Upper lobe of right lung (tissue), 1 donor: ENCODE measurements at regions not wholly inside any gene's neighbourhood (a gene's known extent, or its start where the extent isn't known, plus 50 kb on each side); places are given as distances from the start of the nearest gene placed in this dataset.
A peak's percentile ranks its signal among the peaks of the same experiment; 100 is the strongest.

Source experiments
- ATAC-seq: fragments of 200-7000 bp; cut with Tn5 transposase; one replicate; pipeline ENCODE4 v1.9.1; 2020; ENCODE audit warnings: mild to moderate bottlenecking, moderate library complexity
- DNase-seq: peaks from one replicate; pipeline ENCODE4 v3.0.0-alpha.2; 2020
- H3K27ac ChIP-seq: fragments of 200-600 bp; one replicate; pipeline ENCODE4 v1.8.0; 2022
- H3K27me3 ChIP-seq: fragments of 200-600 bp; one replicate; pipeline ENCODE4 v1.8.0; 2022; ENCODE audit warnings: mild to moderate bottlenecking
- H3K36me3 ChIP-seq: fragments of 200-600 bp; one replicate; pipeline ENCODE4 v1.8.0; 2022
- H3K4me1 ChIP-seq: fragments of 200-600 bp; one replicate; pipeline ENCODE4 v1.8.0; 2022
- H3K4me3 ChIP-seq: fragments of 200-600 bp; one replicate; pipeline ENCODE4 v1.8.0; 2022; ENCODE audit warnings: mild to moderate bottlenecking
- H3K9me3 ChIP-seq: fragments of 200-600 bp; one replicate; pipeline ENCODE4 v1.8.0; 2022
- CTCF ChIP-seq: fragments of 200-600 bp; IDR thresholded peaks from one replicate; pipeline ENCODE4 v1.8.0; 2022; ENCODE audit warnings: antibody characterized with exemption
- intact Hi-C: fragments of 100-400 bp; cut with DNase I; formaldehyde crosslinking; loops from one replicate; pipeline ENCODE4 v1.11.0; 2022
- donor health status: DM: no; HTN: yes; CAD: no; lungs with severe emphysema.

- H3K27ac ChIP-seq: no peak overlapping the region
Measured at GRCh38 chr13:90880790-90881189, 466.7 kb upstream of the MIR17HG start.

GRCh38 chr13:90882551-90882950, 464.9 kb upstream of the MIR17HG start:
- H3K4me1 ChIP-seq: no peaks in the 10 kb centered on the region
- no peaks in the 10 kb centered on the region for H3K27me3 ChIP-seq
- no peak overlapping the region for H3K4me3 ChIP-seq
- DNase-seq: no peak
- ATAC-seq: no peak
- no peak overlapping the region for H3K27ac ChIP-seq
- intact Hi-C loops: no loop called here
- no peaks in the 10 kb centered on the region for H3K9me3 ChIP-seq
- TF ChIP-seq CTCF: no peak
- H3K36me3 ChIP-seq: no peaks in the 10 kb centered on the region

More at GRCh38 chr13:90880790-90881189, 466.7 kb upstream of the MIR17HG start:
- no peaks in the 10 kb centered on the region for H3K9me3 ChIP-seq
- H3K27me3 ChIP-seq: no peaks in the 10 kb centered on the region
- no peak for DNase-seq
- no peaks in the 10 kb centered on the region for H3K4me1 ChIP-seq
- H3K36me3 ChIP-seq: no peaks in the 10 kb centered on the region
- no peak for ATAC-seq
- no peak for TF ChIP-seq CTCF
- intact Hi-C loops: no loop called here
- no peak overlapping the region for H3K4me3 ChIP-seq

- no peak for DNase-seq
- H3K36me3 ChIP-seq: no peaks in the 10 kb centered on the region
- H3K27ac ChIP-seq: no peak overlapping the region
- ATAC-seq: no peak
- intact Hi-C loops: no loop called here
- no peaks in the 10 kb centered on the region for H3K4me1 ChIP-seq
- no peak overlapping the region for H3K4me3 ChIP-seq
- no peaks in the 10 kb centered on the region for H3K9me3 ChIP-seq
- H3K27me3 ChIP-seq: no peaks in the 10 kb centered on the region
- TF ChIP-seq CTCF: no peak
Measured at GRCh38 chr13:90883592-90883991, 463.9 kb upstream of the MIR17HG start.

GRCh38 chr13:90884066-90884465, 463.4 kb upstream of the MIR17HG start:
- no peak for DNase-seq
- Histone ChIP-seq H3K4me3 (no peak overlapping the region), H3K9me3 (no peaks in the 10 kb centered on the region), H3K36me3 (no peaks in the 10 kb centered on the region), H3K27ac (no peak overlapping the region), H3K27me3 (no peaks in the 10 kb centered on the region), H3K4me1 (no peaks in the 10 kb centered on the region)
- TF ChIP-seq CTCF: no peak
- intact Hi-C loops: no loop called here
- no peak for ATAC-seq

GRCh38 chr13:90889906-90890834, 457.3 kb upstream of the MIR17HG start:
- DNase-seq (no peak), ATAC-seq (peak; percentile 71)
- no peak overlapping the region for H3K4me3 ChIP-seq
- H3K36me3 ChIP-seq: no peaks in the 10 kb centered on the region
- no peaks in the 10 kb centered on the region for H3K4me1 ChIP-seq
- intact Hi-C loops: no loop called here
- no peaks in the 10 kb centered on the region for H3K9me3 ChIP-seq
- H3K27ac ChIP-seq: no peak overlapping the region
- H3K27me3 ChIP-seq: no peaks in the 10 kb centered on the region
- no peak for TF ChIP-seq CTCF
